Left cardiac atrium (tissue), 4 donors: ENCODE measurements at regions not wholly inside any gene's neighbourhood (a gene's known extent, or its start where the extent isn't known, plus 50 kb on each side); places are given as distances from the start of the nearest gene placed in this dataset.

ENCODE experiments used
- ATAC-seq, 2 donors: fragments of 200-7000 bp; cut with Tn5 transposase; one replicate each; pipeline ENCODE4 v1.9.1; 2020; ENCODE audit warnings: mild to moderate bottlenecking in 2 of 2, moderate library complexity in 2 of 2
- DNase-seq: peaks from one replicate; pipeline ENCODE4 v3.0.0-alpha.2; 2020
- intact Hi-C, 2 donors: fragments of 100-400 bp; cut with DNase I; formaldehyde crosslinking; loops; one replicate each; pipeline versions ENCODE4 v1.14.1 to v1.15.1; 2022 to 2023
- donor health status: DM: no; HTN: yes; CAD: no.
- donor health status: DM: no; HTN: yes; CAD: no; lungs with severe emphysema.
- donor health status: DM: yes; HTN: yes; CAD: no.
- donor health status: Dilated cardiomyopathy.

DNA sequence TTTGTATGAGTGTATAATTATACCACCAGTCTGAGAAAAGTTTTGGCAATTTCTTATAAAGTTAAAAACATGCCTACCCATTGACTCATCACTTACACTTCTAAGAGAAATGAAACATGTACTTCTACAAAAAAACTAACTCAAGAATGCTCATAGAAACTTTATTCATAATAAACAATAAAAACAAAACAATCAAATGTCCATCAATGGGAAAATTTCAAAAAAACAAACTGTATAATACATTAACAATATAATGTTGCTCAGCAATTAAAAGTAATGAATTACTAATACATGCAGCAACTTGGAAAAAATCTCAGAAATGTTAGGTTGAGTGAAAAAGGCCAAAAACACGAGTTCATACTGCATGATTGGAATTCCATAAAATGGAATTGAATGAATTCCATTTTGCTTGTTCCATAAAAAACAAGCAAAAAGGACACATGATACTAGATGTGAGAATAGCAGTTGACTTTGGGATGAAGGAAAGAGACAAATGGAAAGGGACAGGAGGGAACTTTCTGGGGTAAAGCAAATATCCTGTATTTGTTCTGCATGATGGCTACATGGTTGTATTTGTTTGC is 726.6 kb downstream of the RFPL4B start:
- ATAC-seq (no peak), DNase-seq (no peak)
- intact Hi-C loops: no loop called here

DNA sequence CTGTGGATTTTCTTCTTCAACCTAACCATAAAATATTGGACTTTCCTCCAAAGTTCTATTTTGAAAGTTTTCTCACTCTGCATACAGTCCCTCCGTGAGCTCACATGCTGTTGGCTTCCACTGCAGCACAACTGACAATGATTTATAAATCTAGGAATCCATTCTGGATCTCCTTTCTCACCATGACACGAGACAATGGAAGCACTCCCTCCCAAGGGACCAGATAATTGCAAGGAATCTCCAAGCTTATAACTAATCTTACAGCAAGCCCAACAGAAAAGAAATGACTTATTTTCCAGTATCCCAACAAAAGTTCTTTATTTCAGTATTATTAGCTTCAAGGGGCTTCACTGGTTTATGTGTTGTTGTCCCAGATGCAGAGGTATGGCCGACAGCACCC is 729.0 kb downstream of the RFPL4B start:
- ATAC-seq (no peak), DNase-seq (no peak)
- intact Hi-C loops: no loop called here

DNA sequence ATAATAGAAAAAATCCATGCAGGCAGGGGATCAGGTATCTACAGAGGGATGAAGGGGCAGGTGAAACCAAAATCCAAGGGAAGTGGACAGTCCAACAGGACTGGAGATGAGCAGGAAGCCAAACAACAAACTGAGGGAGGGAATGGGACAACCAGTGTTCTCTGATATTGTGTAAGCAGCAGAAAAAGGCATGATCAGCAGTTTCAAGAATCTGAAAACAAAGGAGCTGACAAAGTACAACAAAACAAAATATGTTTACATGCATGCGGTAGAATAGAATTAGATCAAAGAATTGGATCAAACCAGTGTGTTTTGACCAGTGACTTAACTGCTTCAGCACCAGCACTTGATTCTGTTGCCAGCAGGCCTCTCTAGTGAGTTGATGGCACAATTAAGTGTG is 729.7 kb downstream of the RFPL4B start:
- no peak for DNase-seq
- no peak for ATAC-seq
- intact Hi-C loops: no loop called here

DNA sequence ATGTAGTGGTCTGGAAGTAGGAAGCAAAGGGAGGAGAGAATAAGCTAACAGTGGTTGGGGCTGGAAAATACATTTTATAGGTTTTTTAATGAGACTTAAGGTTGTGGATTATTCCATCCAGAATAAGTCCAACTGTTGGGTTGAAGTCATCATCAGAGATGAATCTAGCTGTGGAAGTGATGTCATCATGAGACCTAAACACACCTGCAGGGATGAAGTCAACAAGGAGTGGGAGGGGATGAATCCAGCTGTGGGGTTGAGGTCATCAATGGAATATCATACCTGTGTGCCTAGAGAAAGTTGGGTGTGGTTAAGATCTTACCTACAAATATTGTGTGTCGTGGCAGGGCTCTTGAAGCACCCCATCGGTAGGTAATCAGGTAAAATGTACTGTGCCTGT is 730.7 kb downstream of the RFPL4B start:
- ATAC-seq: no peak
- intact Hi-C loops: no loop called here
- DNase-seq: no peak

DNA sequence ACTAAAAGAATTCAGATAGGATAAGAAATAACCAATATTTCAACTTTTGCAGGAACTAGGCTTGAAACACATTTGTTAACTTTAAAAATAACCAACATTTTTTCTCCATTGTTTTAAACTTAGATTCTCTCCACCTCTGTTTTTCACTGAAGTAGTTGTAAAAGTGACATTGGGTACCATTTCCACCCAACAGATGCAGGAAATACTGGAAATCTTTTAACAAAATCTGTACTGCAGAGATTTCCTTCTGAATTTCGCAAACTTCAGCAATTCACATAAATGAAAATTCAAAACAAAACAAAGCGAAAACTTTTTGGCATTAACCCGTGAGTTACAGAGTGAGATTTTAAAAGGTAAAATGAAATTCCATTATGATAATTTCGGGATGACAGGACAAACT is 731.7 kb downstream of the RFPL4B start:
- intact Hi-C loops: no loop called here
- ATAC-seq (no peak), DNase-seq (no peak)

DNA sequence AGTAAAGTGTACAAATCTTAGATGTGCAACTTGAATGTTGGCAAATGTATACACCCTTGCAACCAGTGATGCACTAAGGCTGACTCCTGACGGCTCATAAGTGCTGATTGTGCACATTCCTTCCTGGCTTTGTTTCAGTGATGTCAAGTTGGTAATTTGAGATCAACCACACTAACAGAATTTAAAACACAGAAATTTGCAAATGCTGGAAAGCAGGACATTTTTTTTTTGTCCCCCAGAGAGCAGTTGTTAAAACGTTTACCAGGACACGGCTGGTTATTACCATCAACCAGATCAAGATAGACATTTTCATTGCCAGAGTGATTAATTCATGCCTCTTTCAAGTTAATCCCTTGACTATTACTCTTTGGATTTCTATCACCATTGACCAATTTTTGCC is 735.6 kb downstream of the RFPL4B start:
- intact Hi-C loops: no loop called here
- DNase-seq (no peak), ATAC-seq (no peak)

DNA sequence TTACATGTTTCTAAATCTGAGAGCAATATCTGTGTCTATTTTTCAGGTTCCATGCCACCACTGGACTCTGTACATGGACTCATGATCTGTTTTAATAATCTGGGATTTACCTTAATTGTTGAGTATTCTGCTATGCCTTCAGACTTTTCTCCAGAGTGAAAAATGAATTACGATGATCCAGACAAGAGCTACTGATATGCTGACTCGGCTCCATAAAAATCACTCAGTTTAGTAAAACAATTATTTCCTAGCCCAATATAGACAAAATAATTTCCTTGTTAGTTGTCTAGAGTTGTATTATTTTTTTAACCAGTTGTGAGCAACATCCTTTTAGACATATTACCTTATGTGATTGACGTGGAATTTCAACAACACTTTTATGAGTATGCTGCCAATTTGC is 736.8 kb downstream of the RFPL4B start:
- DNase-seq (no peak), ATAC-seq (no peak)
- intact Hi-C loops: no loop called here

DNA sequence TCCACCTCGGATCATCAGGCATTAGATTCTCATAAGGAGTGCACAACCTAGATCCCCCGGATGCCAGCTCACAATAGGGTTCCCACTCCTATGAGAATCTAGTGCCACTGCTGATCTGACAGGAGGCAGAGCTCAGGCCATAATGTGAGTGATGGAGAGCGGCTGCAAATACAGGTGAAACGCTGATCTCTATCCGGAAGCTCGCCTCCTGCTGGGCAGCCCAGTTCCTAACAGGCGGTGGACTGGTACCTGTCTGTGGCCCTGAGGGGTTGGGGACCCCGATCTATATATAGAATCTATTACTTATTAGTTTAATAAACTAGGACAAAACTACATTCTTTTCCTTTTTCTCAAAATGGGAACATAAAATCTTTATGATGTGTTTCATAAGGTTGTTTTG is 741.9 kb downstream of the RFPL4B start:
- no peak for ATAC-seq
- intact Hi-C loops: no loop called here
- no peak for DNase-seq

DNA sequence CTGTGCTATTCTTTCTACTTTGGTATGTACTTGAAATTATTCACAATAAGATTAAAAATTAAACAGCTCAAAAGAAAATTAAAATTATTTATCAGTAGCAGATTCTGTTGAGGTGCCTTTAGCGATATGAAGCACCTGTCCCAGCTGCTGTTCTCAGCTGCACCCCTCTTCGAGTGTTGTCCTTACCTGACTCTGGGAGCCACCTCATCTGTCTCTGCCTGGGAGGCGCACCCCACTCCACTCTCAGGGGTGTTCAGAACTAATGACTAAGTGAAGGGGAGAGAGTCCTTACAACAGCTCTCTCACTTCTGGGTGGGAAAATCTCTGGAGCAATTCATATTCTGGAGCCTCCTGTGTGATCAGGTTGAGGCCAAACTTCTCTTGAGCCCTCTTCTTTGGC is 745.7 kb downstream of the RFPL4B start:
- no peak for DNase-seq
- intact Hi-C loops: no loop called here
- no peak for ATAC-seq

DNA sequence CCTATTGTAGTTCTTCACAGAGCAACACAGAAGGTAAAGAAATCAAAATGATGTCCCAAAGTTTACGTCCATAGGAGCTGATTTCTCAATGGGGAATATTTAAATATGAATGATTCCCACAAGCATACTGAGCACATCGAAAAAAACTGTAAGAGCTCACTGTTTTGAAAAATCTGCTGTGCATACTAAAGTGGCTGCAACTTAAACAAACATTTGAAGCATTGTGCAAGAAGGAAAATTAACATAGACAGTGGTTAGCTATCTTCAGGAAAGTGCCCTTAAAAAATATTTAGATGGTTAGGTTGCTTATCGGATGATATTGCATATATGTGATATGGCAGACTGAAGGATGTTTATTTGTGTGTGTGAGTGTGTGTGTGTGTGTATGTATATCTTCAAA is 747.6 kb downstream of the RFPL4B start:
- ATAC-seq: no peak
- intact Hi-C loops: no loop called here
- DNase-seq: no peak

DNA sequence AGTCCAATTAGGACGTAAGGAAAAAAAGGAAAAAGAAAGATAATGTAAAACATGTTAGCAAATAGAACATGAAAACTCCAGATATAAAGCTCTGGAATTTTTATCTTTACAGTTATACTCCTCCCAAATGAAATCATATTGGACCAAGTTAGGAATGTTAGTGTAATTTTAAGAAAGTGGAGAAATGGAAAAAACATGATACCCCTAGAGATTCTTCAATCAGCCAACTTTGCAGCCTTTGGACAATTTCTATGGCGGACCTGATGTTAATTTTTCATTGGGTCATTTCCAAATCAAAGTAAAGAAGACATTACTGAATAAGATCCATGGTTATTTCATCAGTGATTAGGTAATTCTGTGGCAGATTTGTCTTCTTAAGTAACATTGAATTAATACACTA is 748.7 kb downstream of the RFPL4B start:
- no peak for ATAC-seq
- DNase-seq: no peak
- intact Hi-C loops: no loop called here

DNA sequence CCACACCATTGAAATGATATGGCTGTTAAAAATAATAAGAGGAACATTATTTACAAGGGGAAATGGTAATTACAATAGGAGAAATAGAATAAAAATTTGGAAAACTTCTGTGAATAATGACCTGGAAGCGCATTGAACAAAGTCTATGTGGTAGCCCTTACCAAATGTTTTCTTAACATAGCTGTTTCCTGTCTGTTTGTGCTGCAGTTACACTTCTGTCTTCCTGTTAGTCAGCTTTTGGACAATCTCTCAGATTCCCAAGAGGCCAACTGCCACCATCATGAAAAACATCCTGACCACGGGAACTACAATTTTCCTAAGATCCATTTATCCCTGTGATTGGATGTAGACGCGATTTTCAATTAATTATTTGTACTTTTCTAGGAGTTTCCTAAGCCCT is 754.4 kb upstream of the MARCKS start:
- DNase-seq (no peak), ATAC-seq (no peak)
- intact Hi-C loops: no loop called here

DNA sequence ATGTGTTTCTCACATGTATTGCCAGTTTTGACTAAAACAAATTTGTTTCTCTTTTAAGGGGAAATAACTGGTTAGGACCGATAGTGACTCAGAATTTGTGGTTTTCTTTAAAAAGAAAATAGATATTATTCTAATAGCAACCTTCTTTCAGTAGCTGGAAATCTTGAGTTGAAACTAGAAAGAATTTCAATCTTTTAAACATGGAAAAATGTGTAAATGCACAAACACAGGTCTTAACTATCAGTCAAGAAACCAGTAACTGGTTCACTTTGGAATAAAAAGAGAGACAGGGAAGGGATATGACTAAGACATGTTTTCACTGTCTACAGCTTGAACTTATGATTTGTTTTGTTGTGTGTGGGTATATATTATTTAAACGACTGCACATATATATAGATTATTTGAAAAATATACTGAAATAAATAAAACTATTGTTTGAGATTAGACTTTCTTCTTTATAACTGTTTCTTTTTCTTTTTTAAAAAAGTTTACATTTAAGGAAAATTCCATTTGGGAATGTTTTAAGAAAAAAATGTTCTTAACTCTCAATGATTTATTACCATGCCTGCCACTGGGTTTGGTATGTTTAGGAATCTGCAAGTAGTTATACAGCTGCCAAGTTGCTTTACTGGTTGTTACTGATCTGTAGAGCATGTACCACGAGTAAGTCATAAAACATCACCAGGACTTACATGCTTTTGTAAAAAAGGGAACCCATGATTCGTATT is 753.3 kb upstream of the MARCKS start:
- intact Hi-C loops: no loop called here

DNA sequence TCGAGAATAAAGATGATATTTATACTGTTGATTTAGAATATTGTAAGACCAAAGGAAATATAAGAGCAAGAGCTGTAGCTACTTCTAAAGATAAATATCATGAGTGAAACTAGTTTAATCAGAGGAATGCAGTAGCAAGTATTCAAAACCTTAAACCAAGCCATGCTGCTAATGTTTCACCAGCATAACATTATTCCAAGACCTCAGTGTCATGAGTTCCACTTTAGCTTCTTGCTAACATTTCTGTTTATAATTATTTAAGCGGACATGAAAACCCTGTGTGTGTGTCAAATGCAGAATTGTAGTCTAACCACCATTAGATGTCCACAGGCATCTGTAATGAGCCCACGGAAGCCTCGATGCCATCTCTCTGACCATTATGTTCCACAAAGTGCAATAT is 752.6 kb upstream of the MARCKS start:
- intact Hi-C loops: no loop called here
- ATAC-seq (no peak), DNase-seq (no peak)

More for the DNA sequence above, 753.3 kb upstream of the MARCKS start:
- DNase-seq: no peak
- ATAC-seq: no peak

DNA sequence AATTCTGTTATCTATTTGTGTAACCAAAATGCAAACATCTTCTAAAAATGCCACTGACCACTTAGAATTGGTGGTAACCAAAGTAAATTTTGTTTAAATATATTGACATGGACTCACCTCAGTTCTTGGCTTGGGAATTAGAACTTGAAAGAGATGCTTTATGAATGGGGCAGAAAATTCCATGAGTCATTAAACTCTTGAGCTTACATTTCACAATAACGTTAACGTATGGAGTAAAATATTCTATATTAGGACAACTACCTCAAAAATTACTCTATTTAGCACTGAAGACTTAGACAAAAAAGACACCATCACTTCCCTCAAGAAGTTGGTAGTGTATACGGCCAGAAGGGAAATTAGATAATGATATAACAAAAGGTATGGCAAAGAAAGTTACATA is 752.2 kb upstream of the MARCKS start:
- ATAC-seq (no peak), DNase-seq (no peak)
- intact Hi-C loops: no loop called here

DNA sequence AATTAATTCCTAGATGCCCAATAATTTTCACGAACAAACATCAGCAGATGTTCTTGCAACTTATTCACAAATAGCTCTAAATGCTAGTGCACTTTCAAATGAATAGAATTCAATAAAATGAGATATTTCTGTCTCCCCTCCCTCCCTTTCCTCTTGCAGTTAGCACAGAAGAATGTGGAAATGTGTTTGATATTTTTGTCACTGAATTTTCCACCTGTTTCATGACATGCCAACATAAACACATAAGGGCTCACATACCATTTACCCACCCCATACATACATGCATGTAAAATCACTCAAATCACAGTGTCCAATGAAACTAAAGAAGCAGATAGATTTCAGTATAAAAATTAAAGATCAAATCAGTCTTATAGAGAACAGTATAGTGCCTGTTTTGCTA is 746.9 kb upstream of the MARCKS start:
- intact Hi-C loops: no loop called here
- ATAC-seq: no peak
- DNase-seq: no peak

DNA sequence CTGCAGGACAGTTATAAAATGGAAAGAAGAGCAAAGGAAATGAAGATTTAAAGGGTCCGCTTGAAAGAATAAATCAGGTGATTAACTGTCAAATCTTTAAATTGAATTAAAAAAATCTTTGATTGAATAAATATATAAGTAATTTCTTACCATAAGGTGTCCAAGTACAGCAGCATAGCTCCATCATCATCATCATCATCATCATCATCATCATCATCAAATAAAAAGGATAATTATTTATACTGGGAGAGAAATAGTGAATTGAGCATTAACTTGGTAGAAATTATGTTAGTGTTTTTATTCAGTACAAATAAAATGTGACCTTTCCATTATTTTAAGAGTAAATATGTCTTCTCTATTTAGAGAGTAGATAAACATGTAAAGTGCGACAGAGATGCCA is 745.6 kb upstream of the MARCKS start:
- DNase-seq: no peak
- intact Hi-C loops: no loop called here
- no peak for ATAC-seq

DNA sequence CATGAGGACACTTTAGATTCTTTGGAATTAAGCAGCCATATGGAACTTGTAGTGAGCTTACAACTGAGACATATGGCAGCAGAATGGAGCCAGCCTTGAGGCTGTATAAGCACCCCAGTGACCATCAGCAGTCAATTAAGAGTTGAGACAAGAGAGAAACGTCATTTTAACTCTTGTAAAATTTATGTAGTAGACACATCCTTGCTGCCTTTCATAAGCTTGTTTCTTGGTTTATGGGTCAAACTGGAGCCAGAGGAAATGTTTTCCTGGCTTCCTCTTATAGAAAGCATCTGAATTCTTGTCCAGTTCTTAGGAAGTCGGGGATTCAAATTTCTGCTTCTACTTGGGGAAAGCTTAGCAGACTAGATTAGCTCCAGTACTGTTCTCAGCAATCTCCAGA is 745.1 kb upstream of the MARCKS start:
- no peak for ATAC-seq
- intact Hi-C loops: no loop called here

DNA sequence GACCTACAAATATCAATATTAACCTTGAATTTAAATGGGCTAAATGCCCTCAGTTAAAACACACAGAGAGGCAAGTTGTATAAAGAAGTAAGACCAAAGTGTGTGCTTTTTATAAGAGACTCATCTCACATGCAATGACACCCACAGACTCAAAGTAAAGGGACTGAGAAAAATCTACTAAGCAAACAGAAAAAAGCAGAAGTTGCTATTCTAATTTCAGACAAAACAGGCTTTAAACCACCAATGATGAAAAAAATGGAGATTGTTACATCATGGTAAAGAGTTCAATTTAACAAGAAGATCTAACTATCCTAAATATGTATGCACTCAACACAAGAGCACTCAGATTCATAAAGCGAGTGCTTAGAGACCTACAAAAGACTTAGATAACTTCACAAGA is 741.9 kb upstream of the MARCKS start:
- no peak for DNase-seq
- ATAC-seq: no peak
- intact Hi-C loops: no loop called here

More for the DNA sequence above, 745.1 kb upstream of the MARCKS start:
- no peak for DNase-seq

DNA sequence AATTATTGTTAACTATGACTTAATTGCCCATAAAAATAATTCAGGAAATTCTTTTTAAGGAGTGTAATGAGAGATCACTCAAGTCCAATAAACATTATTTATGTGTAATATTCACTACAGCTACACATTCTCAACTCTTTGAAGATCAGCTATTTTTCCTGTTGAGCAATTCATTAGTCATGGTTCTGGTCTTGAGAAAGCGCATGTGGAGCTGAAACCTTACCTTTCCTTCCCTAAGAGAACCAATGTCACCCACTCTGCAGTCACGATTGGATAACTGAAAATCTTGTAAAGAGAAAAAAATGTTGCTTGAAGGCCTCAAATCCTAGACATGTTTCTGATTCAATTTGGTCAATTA is 736.9 kb upstream of the MARCKS start:
- intact Hi-C loops: loop anchor here in 1 of 2 donors (10.0 kb wide), 1 partner anchor 755 kb away; no protein-coding TSS in a partner anchor
- peak in 1 of 2 donors; percentile 70 for ATAC-seq

DNA sequence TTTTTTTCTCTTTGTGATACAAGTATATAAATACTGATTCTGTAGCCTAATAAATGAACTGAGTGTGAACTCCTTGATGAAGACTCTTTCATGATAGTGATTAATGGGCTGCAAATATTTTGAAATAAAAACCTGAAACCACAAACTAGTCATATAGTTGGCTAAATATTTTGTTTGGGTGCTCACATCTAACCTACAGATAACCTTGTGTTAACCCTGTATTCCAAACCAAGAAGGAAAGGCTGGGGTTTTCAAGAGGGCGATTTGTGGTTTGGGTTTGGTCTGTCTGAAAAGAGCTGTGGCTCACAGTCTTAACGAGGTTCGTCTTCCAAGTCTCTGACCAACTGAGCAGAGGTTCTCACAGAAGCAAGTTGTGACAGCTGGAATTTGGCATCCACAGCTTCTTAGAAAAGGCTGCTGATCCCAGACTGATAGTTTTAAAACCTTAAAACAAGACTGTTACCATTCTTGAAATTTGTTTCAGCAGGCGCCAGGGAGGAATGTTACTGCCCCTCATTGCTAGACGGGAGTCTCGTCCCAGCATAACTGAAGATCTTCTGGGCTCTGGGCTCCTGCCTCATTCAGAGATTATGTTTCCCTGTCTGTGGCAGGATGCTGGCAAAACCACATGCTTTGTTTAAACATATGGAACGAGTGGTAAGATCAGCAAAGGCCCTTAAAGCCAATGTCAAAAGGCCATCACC is 736.4 kb upstream of the MARCKS start:
- ATAC-seq (peak; percentile 23 to 93), DNase-seq (no peak)
- intact Hi-C loops: loop anchor here in 1 of 2 donors (10.0 kb wide), 1 partner anchor 754 kb away; no protein-coding TSS in a partner anchor

More for the DNA sequence above, 736.9 kb upstream of the MARCKS start:
- no peak for DNase-seq
